GM12865 (cell line): ENCODE measurements at regions not wholly inside any gene's neighbourhood (a gene's known extent, or its start where the extent isn't known, plus 50 kb on each side); places are given as distances from the start of the nearest gene placed in this dataset.
"Not testable (repeated sequence)": the region's sequence is repeated elsewhere in the genome, so short reads cannot be mapped to it uniquely, and the experiment has no call there.

Experiments used
- DNase-seq: peaks from one replicate; pipeline ENCODE4 v3.0.0; 2010; ENCODE audit warnings: low read depth
- H3K4me3 ChIP-seq: 2 replicates; pipeline ENCODE4 v1.5.1; 2011; ENCODE audit warnings: mild to moderate bottlenecking, low read depth, low read length, control low read depth
- CTCF ChIP-seq: IDR thresholded peaks from 2 replicates; pipeline ENCODE4 v1.5.1; 2011; ENCODE audit warnings: low read length, control low read depth, low read depth, inconsistent platforms; ENCODE audit not compliant: insufficient read depth; ENCODE audit errors: missing control alignments

- no peak for DNase-seq
- no peak for TF ChIP-seq CTCF
- no peak overlapping the region for H3K4me3 ChIP-seq
Observed at GRCh38 chr14:56061051-56061450, 57.2 kb upstream of the PELI2 start.

GRCh38 chr14:56063131-56063530 lies 55.1 kb upstream of the PELI2 start:
- no peak for DNase-seq
- no peak for TF ChIP-seq CTCF
- no peak overlapping the region for H3K4me3 ChIP-seq

- no peak for TF ChIP-seq CTCF
- no peak overlapping the region for H3K4me3 ChIP-seq
- DNase-seq: no peak
Observed at GRCh38 chr14:56064513-56064912, 53.7 kb upstream of the PELI2 start.

- DNase-seq, H3K4me3 ChIP-seq: not testable (repeated sequence)
Observed at GRCh38 chr14:56065199-56065598, 53.0 kb upstream of the PELI2 start.

GRCh38 chr14:56065621-56066290 lies 52.5 kb upstream of the PELI2 start:
- H3K4me3 ChIP-seq: no peak overlapping the region
- no peak for DNase-seq
- no peak for TF ChIP-seq CTCF
